ENCODE measurements at regions not wholly inside any gene's neighbourhood (a gene's known extent, or its start where the extent isn't known, plus 50 kb on each side); places are given as distances from the start of the nearest gene placed in this dataset.

GRCh38 chr2:134137182-134137611 is 116.7 kb upstream of the MGAT5 start:
- DNase-seq (ENCODE audit: low read depth in 2 of 3, low spot score in 2 of 3) = no peak

DNA sequence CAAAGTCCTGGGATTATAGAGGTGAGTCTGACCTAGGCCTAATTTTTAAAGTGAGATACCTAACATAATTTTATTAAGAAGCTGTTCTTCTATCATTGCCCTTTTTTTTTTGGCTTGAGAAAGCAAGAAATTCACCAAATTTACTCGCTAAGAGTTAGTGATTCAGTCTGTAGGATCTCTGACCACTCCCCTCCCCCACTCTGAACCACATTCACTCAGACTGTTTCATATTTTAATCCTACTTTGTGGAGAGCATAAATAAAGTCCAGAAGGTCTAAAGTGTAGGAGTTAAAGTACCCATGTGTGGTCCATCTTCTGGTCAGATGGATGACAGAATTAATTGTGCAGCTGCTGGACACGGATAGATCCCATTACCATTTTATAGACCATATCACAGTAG is 115.8 kb upstream of the MGAT5 start:
- DNase-seq (ENCODE audit: low read depth in 2 of 3, low spot score in 2 of 3) = no peak

- DNase-seq (ENCODE audit: low read depth in 2 of 3, low spot score in 2 of 3) = no peak
Measured at GRCh38 chr2:134139611-134140010, 114.3 kb upstream of the MGAT5 start.

- no peak for DNase-seq (ENCODE audit: low read depth in 2 of 3, low spot score in 2 of 3)
Measured at GRCh38 chr2:134140251-134140661, 113.6 kb upstream of the MGAT5 start.

DNA sequence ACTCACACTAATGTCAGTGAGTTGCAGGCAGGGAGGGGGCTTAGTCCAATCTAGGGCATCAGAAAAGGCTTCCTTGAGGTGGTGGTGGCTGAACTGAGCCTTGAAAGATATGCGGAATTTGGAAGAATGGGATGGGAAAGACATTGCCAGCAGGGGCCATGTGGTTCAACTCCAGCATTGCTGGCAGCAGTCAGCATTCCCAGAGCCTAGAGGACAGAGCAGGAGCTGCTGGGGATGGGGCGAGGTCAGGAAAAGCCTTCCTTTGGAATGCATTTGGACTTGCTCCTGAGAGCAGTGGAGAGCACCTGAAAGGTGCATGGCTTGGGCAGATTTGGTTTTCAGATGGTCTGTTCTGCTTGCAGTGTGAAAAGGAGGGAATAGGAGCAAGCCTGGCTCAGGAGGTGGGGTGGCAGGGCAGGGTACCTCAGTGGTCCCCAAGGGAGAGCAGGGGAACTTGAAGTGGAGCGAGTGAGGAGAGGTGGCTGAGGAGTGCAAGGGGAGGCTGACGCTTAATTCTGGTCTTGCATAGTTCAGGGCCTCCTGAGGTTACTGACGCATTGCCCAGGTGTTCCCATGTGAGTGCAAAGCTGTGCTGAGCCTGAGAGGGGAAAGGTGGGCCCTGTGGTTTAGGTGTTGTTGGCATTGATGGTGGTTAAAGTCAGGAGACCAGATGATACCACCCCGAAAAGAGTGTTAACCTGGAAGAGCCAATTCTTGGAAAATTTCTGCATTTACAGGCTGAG is 112.1 kb upstream of the MGAT5 start:
- no peak for DNase-seq (ENCODE audit: low read depth in 2 of 3, low spot score in 2 of 3)

DNA sequence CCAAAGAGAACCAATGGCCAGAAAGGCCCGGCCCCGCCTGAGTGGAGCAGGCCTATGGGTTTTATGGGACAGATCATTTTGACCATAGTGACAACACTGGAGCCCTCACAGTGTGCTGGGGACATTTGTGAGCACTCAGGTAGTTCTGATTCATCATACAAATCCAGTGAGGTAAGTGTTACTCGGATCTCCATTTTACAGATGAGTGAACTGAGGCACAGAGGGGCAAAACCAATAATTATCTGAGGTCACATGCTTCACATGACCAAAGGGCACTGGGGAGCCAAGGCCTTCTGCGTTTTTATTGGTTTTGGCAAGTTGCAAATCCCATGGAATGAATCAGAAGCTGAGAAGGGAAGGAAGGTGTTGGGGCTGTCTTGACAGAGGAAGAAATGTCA is 111.5 kb upstream of the MGAT5 start:
- no peak for DNase-seq (ENCODE audit: low read depth in 2 of 3, low spot score in 2 of 3)

DNA sequence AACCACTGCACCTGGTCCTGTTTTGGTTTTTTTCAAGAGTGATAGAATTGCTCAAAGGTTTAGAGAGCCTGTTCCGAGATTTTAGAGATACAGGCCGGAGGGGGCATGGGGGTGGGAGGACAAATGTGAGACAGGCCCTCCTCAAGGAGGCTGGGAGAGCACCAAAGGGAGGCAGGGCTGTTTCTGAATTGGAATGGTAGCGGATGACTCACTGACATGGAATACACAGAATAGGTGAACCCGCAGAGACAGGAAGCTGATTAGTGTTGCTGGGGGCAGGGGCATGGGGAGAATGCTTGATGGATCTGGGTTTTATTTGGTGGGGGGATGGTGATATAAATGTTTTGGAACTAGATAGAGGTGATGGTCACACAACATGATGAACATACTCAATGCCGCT is 111.0 kb upstream of the MGAT5 start:
- DNase-seq (ENCODE audit: low read depth in 2 of 3, low spot score in 2 of 3) = no peak

DNA sequence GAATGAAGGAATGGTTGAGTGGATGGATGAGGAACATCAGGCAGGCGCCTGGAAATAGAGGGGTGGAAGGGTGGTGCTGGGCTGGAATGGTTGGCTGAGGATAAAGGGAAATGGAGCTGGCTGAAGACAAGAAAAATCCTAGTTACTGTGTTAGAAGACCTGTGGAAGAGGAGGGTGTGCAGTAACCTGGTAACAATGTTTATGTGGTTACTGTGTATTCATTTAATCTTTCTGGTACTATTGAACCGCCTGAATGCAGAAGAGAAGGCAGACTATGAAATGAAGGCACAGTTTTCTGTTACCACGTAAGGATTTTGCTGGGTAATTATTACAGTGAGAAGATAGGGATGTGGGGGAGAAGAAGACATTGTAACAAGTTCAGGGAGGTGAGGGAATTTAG is 110.3 kb upstream of the MGAT5 start:
- DNase-seq (ENCODE audit: low read depth in 2 of 3, low spot score in 2 of 3) = no peak

- DNase-seq (ENCODE audit: low read depth in 2 of 3, low spot score in 2 of 3) = no peak
Measured at GRCh38 chr2:134144081-134144596, 109.7 kb upstream of the MGAT5 start.

GRCh38 chr2:134144651-134145050 is 109.2 kb upstream of the MGAT5 start:
- no peak for DNase-seq (ENCODE audit: low read depth in 2 of 3, low spot score in 2 of 3)

DNA sequence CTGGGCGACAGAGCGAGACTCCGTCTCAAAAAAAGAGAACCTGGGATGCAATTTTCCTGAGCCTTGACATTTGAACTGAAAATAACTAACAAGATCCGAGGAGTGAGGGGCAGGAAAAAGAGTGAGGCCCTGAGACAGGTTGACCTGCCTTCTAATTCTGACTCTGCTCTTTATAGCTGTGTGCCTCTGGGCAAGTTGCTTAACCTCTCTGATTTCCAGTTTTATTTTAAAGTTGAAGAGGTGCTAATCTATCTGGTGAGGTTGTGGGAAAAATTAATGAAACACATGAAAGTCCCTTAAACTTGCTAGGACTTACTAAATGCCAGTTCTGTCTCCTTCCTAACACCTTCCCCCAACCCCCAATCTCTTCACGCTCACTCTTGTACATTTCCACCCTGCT is 108.4 kb upstream of the MGAT5 start:
- no peak for DNase-seq (ENCODE audit: low read depth in 2 of 3, low spot score in 2 of 3)

DNA sequence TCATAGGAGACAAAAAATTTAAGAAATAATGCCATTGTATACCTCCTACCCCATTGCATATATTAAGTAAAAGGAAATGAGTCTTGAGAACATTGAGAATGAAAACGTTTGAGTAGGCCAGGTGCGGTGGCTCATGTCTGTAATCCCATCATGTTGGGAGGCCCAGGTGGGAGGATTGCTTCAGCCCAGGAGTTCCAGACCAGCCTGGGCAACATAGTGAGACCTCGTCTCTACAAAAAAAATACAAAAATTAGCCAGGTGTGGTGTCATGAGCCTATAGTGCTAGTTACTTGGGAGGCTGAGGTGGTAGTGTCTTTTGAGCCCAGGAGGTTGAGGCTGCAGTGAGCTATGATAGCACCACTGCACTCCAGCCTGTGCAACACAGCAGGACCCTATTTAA is 107.7 kb upstream of the MGAT5 start:
- no peak for DNase-seq (ENCODE audit: low read depth in 2 of 3, low spot score in 2 of 3)

- no peak for DNase-seq (ENCODE audit: low read depth in 2 of 3, low spot score in 2 of 3)
Measured at GRCh38 chr2:134146620-134147019, 107.3 kb upstream of the MGAT5 start.

DNA sequence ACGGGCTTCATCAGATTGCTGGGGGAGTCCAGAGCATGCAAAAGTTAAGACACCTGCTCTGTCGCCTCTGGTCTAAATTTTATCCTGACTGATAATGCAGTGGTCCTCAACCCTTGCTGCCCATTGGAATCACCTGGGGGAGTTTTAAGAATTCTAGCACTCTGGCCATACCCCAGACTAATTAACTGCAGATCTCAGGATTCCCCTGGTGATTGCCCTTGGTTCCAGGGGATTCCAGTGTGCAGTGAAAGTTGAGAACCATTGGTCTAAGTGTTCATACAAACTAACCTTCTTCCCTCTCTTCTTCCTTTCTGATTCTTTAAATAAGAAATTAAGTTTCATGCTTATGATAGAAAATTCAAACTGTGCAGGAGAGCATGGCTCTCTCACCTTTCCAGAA is 105.7 kb upstream of the MGAT5 start:
- DNase-seq (ENCODE audit: low read depth in 2 of 3, low spot score in 2 of 3) = no peak

GRCh38 chr2:134148843-134149472 is 104.9 kb upstream of the MGAT5 start:
- DNase-seq (ENCODE audit: low read depth in 2 of 3, low spot score in 2 of 3) = no peak

- no peak for DNase-seq (ENCODE audit: low read depth in 2 of 3, low spot score in 2 of 3)
Measured at GRCh38 chr2:134149904-134150303, 104.0 kb upstream of the MGAT5 start.

DNA sequence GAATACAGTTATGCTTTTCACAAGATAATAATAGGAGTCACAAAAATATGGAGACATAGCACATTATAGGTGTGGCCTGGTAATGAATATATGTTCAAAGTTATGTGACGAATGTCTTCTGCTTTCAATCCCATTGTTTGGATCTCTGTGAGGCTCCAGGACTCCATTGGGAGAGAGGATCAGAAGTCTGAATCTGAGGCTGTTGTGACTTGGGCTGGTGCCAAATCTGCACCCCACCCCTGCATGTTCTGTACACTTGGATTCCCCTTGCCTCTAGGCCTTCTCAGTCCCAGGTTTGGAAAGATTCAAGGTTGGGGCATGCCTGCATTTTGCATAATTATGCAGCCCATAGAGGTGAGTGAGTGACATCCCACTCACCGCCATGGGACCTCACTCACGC is 103.1 kb upstream of the MGAT5 start:
- DNase-seq (ENCODE audit: low read depth in 2 of 3, low spot score in 2 of 3) = no peak

GRCh38 chr2:134152045-134153010 is 101.5 kb upstream of the MGAT5 start:
- DNase-seq (ENCODE audit: low read depth in 2 of 3, low spot score in 2 of 3) = no peak

- no peak for DNase-seq (ENCODE audit: low read depth in 2 of 3, low spot score in 2 of 3)
Measured at GRCh38 chr2:134153294-134153880, 100.5 kb upstream of the MGAT5 start.

- DNase-seq (ENCODE audit: low read depth in 2 of 3, low spot score in 2 of 3) = no peak
Measured at GRCh38 chr2:134154246-134154645, 99.6 kb upstream of the MGAT5 start.

GRCh38 chr2:134155134-134155533 is 98.7 kb upstream of the MGAT5 start:
- DNase-seq (ENCODE audit: low read depth in 2 of 3, low spot score in 2 of 3) = no peak
